GM12873 (cell line): ENCODE measurements at regions not wholly inside any gene's neighbourhood (a gene's known extent, or its start where the extent isn't known, plus 50 kb on each side); places are given as distances from the start of the nearest gene placed in this dataset.

Source experiments
- TF ChIP-seq, protein P1 (sequence below): IDR thresholded peaks from 2 replicates; pipeline ENCODE4 v1.5.1; 2012; ENCODE audit warnings: low read depth, mild to moderate bottlenecking, moderate library complexity, low read length, control low read depth; ENCODE audit not compliant: insufficient read depth; ENCODE audit errors: missing control alignments

DNA sequence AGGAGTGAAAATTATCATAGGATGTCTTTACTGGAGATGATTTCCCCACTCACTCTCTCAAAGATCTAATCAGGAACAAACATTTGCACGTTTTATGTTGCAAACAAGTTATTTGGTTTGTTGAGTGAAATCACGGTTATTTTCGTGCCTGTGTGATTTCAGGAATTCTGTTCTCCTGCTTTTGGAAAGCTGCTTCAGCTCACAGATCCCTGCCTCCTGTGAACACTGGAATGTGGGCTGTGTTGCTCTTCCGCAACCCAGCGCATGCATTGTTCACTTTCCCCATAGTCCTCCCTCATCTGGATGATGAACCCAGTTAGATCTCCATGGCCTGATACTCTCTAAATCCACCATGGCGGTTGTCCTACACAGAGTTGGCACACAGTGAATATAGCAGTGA lies 91.0 kb downstream of the PLEKHG1 start:
- TF ChIP-seq, protein P1, sequence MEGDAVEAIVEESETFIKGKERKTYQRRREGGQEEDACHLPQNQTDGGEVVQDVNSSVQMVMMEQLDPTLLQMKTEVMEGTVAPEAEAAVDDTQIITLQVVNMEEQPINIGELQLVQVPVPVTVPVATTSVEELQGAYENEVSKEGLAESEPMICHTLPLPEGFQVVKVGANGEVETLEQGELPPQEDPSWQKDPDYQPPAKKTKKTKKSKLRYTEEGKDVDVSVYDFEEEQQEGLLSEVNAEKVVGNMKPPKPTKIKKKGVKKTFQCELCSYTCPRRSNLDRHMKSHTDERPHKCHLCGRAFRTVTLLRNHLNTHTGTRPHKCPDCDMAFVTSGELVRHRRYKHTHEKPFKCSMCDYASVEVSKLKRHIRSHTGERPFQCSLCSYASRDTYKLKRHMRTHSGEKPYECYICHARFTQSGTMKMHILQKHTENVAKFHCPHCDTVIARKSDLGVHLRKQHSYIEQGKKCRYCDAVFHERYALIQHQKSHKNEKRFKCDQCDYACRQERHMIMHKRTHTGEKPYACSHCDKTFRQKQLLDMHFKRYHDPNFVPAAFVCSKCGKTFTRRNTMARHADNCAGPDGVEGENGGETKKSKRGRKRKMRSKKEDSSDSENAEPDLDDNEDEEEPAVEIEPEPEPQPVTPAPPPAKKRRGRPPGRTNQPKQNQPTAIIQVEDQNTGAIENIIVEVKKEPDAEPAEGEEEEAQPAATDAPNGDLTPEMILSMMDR = no peak

DNA sequence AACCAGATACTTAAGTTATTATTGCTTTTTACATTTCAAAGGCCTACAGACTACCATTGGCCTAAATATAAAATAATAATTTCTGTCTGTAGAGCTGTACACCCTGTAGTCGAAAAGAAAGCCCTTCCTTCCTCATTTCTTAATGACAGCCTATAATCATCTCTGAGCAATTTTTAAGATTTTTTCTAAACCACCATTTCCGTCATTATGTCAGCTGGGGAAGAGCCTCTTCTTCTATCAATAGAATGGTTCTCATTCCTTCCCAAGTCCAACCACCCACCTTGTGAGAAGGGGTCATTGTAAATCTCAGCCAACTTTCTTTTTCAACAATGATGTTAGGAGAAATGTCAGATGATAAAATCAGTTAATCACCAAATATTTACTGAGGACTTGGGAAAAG lies 91.8 kb downstream of the PLEKHG1 start:
- TF ChIP-seq, protein P1 = no peak

DNA sequence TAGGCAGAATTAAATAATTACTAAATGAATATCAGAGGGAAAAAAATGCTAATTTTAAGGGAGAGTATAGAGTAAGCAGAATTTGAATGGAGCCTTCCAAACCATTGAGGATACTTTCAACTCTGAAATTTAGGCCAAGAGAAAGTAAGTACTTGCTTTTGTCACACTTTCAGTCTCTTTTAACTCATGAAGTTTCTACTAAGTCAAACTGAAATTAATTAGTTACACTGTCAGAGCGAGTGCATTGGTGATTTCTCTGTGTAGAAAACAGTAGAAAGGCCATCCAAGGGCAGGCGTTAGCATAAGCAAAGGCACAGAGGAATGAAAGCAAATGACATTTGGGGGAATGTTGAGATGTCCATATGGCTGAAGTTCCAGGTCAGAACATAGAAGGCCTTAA lies 92.9 kb downstream of the PLEKHG1 start:
- TF ChIP-seq, protein P1 = no peak

DNA sequence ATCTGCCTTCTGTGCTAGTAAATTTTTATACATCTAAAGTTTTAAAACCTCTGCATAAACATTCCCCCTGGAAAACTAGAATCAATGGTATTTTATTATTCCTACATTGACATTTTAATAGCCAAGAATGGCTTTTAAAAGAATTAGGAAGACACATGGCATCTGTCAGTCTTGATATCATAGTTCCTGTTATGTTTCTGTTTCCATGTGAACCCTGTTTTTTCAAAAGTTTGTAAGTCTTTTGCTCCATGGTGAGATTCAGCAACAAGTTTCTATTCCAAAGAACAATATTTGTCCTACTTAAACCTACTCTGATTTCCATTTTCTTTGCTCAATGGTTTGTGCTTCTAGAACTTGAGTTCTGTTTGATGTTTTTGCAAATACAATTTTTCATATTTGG lies 95.2 kb downstream of the PLEKHG1 start:
- TF ChIP-seq, protein P1 = no peak

DNA sequence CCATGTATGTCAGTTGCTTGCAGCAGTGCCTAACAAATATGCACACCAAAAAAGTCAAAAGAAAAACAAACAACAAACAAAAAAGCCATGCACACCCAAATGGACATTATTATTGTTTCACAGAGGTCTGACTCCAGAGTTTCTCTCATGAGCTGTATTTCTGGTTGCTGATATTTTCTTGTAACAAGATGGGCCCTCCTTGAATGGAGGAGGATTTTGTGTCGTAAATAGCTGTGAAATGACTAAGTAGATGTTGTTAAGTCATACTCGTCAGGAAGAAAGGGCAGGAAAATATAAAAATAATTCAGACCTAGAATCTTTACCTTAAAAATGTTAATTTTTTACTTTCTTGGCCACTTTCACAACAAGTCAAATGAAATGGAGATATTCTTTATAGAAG lies 96.0 kb downstream of the PLEKHG1 start:
- TF ChIP-seq, protein P1 = no peak

DNA sequence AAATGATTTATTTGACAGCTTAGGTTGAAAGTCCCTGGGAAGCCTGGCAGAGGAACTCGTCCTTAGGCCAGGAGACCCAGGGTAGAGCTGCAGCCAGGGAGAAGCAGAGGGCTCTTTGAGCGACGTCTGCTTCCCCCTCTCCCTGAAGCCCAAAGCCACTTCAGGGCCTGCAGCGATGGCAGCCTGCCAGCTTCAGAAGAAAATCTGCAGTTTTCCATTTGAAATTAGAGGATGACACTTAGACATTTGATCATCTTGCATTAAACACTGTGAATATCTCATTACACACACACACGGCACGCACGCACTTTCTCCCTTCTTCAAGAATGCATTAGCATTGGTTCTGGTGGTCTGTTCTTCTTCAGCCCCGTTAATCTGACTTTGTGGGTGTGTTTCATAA lies 96.5 kb downstream of the PLEKHG1 start:
- TF ChIP-seq, protein P1 = no peak

DNA sequence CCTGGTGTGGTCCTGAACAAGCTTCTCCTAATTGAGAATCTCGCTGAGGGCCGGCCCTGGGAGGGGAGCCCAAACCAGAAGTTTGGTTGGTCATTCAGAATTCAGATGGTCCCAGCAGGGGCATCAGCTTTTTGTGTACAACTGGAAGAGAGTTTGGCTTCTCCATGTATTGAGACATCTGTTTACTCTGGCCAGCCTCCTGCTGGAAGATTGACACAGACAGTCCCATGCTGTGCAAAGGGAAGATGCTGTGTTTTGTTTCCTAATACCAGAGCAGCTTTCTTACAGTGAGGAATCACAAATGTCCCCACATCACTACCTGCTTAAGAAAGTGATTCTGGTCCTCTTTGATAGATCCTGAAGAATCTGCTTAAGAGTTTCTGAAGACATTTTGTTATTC lies 97.8 kb downstream of the PLEKHG1 start:
- TF ChIP-seq, protein P1 = no peak
